Fibroblast of skin of left quadriceps (primary cell): ENCODE measurements at regions not wholly inside any gene's neighbourhood (a gene's known extent, or its start where the extent isn't known, plus 50 kb on each side); places are given as distances from the start of the nearest gene placed in this dataset.

Source experiments
- DNase-seq, 2 experiments: peaks; one replicate each; pipeline ENCODE4 v3.0.0-alpha.2; 2013; ENCODE audit warnings: low read depth in 2 of 2

DNA sequence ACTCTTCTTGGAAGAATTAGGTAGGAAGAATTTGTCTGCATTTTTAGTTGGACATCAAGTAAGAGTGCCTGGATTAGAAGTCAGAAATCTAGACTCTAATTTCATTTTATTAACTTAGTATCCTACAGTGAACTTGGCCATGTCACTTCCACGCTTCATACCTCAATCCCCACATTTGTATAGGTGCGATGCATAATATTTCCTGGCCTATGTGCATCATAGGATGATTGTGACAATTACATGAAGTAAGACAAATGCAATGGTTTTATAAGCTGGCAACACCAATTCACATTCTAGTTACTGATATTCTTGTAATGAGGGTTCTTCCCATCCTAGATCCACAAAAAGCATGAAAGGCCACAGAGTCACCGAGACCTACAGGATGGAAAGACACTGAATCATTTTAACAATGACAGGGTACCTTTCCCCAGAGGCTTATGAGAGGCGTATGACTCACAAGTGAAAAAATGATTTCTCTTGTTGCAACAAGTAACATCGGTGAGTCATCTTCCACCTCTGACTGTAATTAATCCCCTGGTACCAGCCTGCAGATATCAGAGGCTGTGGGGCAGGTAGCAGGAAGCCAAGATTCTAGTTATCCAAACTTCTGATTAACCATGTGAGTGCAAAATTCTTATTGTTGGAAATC lies 56.0 kb upstream of the OR5AK2 start:
- peak in 1 of 2 experiments; percentile 11 for DNase-seq

GRCh38 chr11:56923116-56923515 lies 65.6 kb upstream of the OR5AK2 start:
- DNase-seq: no peak

DNA sequence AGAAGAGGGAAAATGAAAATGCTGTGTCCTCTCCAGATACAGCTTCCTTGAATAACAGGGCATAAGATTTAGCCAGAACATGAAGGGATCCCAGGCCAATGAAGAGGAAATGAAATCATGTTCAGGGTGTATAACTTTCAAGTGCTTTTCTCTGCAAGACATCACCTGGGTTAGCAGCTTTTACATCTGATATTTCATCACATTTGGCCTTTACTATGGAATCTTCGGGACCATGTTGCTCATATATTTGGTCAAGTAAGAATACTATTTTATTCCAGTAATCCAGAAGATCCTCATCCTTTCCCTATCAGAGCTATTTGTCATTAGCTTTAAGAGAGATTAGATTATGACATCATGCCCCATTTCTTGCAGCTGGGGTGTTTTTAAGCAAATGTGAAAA lies 66.3 kb upstream of the OR5AK2 start:
- DNase-seq: no peak

- no peak for DNase-seq
Measured at GRCh38 chr11:56917708-56918400, 70.9 kb upstream of the OR5AK2 start.

- no peak for DNase-seq
Measured at GRCh38 chr11:56916587-56916986, 72.1 kb upstream of the OR5AK2 start.

DNA sequence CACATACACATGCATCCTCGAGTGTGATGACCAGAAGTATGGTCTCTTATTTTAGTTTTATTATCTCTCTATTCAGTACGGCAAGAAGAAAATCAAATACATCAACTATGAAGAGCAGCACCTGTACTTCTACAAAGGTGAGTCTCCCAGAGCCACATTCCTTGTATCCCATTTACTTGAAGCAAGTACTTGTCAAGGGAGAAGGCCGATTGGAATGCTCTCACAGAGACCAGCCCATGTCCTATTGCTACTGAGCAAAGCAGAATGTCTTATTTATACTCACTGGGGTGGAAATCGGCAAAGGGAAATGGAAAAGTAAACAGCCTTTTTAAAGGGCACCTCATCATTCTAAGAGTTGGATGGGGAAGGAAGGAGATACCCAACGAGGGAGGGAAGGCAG lies 72.6 kb upstream of the OR5AK2 start:
- no peak for DNase-seq

DNA sequence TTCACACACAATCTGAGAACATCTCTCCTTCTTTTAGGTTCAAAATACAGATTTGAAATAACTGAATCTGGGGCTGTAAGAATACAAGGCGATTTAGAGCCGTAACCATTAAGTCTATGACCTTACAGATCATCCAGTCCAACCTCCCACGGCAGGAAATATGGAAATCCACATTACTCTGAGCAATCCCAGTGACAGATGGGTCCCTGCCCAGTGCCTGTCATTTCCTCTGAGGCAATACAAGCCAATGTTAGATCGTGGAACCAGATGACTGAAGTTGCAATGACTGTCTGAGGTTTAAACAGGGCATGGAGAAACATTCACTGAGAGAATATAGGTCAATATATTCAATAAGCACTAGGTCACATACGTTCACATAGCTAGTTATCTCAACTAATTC lies 77.4 kb upstream of the OR5AK2 start:
- no peak for DNase-seq

DNA sequence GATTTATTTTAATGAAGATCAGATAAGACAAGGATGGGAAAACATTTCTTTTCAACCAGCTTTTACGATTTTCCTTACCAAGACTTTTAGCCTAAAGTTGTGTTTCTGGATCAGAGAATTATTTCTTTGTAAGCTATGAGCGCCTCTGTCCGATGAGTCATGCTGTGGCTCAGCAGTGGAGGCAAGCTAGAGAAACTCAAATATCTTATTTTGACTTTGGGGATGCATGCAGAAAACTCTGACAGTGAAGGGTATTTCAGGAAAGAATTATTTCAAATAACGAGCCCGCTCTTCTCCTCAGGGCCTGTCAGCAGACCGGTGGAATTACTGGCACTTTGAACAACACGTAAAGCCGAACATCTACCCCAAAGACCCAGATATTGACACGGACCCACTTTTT lies 77.9 kb upstream of the OR5AK2 start:
- no peak for DNase-seq

DNA sequence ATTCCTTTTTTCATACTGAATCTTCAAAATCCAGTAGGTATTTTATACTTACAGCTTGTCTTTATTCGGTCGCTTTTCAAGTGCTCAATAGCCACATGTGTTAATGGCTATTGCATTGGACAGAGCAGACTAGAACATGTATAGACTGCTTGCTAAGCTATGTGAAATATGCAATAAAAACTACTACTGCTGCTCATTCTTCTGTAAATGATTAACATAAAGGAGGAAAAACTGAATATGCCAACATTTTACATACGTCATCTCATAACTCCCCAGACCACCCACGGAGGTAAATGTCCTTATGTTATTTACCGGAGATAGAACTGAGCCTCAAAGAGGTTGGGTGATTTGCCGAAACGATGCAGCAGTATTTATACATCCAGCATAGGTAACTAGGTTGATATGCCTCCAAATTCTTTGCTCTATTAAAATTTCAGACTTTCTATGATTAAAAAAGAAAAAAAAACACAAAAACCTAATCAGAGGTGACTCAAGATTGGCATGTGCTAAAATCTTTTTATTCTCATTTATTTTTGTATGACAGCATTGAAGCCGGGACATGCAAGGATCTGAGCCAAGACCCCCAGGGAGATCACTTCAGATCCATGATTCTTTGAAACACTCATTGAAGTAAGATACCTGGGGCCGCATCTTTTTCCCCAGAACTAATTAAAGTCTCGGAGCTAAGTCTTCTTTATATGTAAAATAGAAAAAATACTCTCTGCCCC lies 78.5 kb upstream of the OR5AK2 start:
- DNase-seq: no peak

GRCh38 chr11:56909563-56909962 lies 79.2 kb upstream of the OR5AK2 start:
- no peak for DNase-seq

GRCh38 chr11:56909080-56909479 lies 79.6 kb upstream of the OR5AK2 start:
- DNase-seq: no peak

DNA sequence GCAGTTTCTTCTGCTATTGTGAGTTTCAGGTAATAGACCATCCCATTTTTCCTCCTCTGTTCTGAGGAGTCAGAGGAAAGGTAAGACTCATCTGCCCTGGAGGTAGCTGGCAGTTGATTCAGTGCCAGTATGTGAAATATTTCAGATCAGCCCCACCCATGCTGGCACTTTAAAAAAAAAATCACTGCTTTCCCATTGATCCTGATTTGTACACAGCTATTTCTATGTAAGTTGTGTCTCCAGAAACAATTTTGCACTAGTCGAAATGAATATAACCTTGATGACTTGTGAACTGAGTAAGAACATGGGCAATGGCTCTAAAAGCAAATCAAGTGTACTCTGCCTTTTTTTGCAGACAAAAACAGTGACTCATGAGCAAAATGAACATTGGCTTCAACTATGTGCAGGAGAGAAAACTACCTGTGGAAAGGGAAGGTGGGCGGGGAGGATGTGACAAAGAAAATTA lies 82.0 kb upstream of the OR5AK2 start:
- no peak for DNase-seq

DNA sequence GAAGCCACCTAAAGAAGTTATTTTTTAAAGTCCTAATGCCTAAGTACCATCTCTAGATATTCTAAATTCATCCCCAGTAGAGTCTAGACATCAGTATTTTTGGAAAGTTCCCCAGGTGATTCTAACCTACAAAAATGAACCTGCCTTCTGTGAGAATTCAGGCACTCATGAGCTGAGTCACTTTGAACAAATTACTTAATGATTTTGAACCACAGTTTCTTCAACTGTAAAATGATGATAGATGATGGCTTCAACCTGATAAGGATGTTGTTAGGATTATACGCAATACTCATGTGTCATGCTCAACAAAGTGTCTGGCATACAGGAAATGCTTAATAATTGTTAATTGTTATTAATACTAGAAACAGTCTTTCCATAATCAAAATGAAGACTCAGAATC lies 82.8 kb upstream of the OR5AK2 start:
- DNase-seq: no peak

DNA sequence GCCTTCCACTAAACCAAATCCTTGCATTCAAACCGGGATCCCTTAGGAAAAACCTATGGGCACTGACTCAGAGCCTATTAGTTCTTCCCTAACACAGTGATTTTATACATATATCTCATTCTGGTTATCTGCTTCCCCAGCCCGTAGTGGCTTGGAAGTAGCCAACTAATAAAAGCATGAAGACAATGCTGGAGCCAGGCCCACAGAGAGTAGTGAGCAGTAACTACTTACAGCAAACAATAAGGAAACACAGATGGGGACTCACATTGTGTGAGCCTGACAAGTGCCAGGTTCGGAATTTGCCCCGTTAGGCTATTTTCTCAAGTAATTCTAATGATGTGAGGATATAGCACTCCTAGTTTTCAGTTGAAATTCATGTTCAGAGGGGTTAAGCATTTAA lies 83.3 kb upstream of the OR5AK2 start:
- no peak for DNase-seq

GRCh38 chr11:56898856-56899255 lies 89.9 kb upstream of the OR5AK2 start:
- DNase-seq: no peak

- no peak for DNase-seq
Measured at GRCh38 chr11:56890584-56891305, 98.0 kb upstream of the OR5AK2 start.

DNA sequence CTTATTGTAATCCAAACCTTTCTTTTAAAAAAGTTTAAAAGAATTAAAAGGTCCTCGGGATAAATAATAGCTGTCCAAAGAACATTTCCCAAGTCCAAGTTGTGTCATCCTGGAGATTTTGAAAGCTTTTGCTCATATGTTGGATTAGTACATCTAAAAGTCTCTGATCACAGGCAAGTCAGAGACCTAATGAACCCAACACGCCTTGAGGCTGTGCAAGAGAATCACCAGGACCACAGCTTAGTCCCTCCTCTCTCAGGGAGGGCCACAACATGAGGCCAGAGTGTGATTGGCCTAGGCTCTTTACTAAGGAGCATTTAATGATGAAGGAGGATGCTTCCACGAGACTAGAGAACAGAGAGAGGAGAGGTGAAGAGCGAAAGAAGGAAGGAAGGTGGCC lies 98.7 kb upstream of the OR5AK2 start:
- no peak for DNase-seq

- DNase-seq: no peak
Measured at GRCh38 chr11:56887940-56888339, 100.8 kb upstream of the OR5AK2 start.

- no peak for DNase-seq
Measured at GRCh38 chr11:56886455-56886854, 102.3 kb upstream of the OR5AK2 start.

GRCh38 chr11:56885854-56886253 lies 102.9 kb upstream of the OR5AK2 start:
- no peak for DNase-seq

DNA sequence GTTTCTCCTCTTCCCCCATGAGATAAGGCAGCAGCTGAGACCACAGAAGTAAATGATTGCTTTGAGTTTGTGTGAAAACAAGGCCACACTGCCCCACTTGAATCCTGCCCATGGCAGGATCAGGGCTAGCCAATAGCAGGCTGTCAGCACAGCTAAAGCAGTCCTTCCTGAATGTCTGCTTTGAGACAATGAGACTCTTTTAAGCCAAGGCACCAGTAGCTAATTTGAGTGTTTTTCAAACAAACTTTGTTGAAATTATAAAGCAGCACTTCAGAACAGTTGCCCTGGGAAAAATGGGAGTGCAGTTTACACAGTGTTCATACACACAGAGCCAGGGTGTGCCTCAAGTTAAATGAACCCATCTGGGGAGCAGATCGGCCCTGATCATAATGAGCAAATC lies 103.5 kb upstream of the OR5AK2 start:
- no peak for DNase-seq

GRCh38 chr11:56883371-56883987 lies 105.2 kb upstream of the OR5AK2 start:
- DNase-seq: no peak
